Activated T-cell treated with anti-CD3 and anti-CD28 coated beads, Interleukin-2, amount 50 U/mL, for 48 hours (primary cell): ENCODE measurements at regions not wholly inside any gene's neighbourhood (a gene's known extent, or its start where the extent isn't known, plus 50 kb on each side); places are given as distances from the start of the nearest gene placed in this dataset.

ENCODE experiments used
- DNase-seq, 2 experiments: peaks; one replicate each; pipeline ENCODE4 v3.0.0-alpha.2; 2020

- DNase-seq = no peak
These were observed 304.2 kb downstream of the ENC1 start for GRCh38 chr5:74336297-74336696.

DNA sequence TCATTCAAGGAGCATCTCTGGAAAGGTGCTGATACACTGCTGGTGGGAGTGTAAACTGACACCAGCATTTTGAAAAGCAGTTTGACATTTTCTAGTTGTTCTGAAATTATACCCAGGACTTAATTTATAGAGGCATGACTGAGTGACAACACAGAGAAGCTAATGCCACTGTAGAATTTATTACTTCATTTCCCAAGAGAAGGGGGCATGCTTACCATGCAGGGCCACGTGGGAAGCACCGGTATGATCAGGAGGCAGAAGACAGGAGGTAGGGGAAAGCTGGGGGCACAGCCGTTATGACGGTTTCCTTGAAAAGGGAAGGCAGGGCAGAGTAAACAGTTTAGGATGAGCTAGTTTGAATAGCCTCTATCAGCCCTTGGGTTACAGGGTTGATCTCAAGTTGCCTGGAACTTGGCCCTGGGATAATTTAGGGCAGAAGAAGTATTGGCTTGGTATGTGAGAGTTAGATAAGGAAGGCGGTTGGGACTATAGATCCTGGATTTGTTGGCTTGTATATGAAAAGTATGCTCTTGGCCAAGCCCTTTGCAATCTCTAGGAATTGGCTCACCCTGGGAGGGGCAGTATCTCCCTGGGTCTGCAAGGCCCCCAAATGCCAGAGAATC, 305.7 kb downstream of the ENC1 start:
- DNase-seq = no peak

GRCh38 chr5:74334062-74334761, 306.3 kb downstream of the ENC1 start:
- no peak for DNase-seq

DNA sequence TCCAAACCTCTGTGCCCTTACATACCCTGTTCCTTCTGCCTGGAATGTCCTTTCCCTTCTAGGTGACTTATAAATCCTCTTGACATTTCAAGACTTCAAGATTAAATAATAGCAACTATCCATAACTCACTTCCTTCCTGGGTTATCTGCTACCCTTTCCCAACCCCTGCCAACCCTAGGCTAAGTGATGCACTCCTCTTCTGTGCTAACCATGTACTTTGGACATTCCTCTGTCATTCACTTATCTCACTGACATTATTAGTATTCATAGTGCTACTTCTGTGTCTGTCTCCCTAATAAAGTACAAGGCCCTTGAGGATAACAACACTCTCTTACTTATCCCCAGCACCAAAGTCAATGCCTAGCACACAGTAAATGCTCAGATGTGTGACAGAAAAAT, 307.1 kb downstream of the ENC1 start:
- DNase-seq = no peak

- no peak for DNase-seq
These were observed 307.8 kb downstream of the ENC1 start for GRCh38 chr5:74332682-74333081.

DNA sequence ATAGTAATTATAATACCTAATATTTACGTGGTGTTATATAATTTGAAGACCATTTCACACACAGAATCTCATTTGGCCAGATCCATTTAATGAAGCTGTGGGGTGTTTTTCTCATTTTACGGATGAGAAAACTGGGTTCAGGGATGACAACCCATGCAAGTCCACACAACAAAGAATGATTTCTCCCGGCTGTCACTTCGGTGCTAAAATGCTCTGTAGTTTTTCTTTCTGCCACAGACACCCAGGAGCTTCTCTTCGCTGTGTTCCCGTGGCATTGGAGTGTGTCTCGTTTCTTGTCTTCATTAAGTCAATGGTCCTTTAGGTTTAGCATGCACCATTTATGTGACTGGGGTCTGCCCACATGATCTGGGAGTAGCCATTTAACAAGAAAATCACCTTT, 308.5 kb downstream of the ENC1 start:
- no peak for DNase-seq

- DNase-seq = no peak
These were observed 312.3 kb downstream of the ENC1 start for GRCh38 chr5:74328221-74328630.

DNA sequence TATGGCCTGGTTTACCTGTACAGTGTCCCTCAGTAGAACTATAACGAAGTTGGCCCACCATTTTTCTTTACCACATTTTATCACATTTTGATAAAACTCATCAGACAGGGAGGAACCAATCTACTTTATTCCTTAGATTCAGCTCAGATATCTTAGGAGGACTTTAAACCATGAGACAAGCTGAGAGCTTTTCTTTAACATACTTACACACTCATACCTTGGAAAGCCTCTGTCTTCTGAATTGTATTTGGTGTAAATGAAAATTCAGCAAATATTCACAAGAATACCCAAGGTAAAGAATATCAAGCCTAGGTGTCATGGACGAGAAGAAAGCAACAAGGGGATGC, 313.2 kb downstream of the ENC1 start:
- DNase-seq = no peak

DNA sequence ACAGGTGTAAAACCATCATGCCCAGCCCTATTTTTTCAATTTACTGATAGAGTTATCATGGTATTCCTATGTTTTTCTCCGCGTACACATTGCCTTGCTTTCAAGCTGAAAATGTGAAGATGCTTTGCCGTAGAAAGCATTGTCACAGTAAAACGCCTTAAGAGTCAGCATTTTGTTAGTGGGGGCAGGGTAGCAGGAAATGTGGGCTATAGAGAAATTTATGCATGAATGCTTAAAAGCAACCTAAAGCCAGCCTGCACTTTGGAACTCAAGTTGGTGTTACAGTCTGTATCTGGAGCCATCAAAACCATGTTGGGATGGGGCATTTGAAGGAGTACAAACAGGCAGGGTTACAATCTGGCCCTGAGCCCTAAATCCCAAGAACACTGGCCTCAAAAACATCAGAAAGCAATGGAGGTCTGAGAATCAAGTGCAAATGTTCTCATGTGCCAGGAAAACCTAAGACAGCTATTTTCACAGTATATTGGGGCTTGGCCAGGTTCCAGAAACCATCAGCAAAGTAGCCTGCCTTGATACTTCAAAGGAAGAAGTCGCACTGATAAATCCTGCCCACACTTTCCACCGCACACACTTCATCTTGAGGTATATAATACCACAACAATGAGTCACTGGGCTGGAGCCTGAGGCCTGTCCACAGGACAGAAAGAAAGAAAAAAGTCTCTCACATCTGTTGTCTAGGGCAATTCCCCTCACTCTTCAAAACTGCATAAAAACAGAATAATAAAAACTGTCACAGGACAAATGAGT, 313.8 kb downstream of the ENC1 start:
- peak; percentile 74 to 77 for DNase-seq

- DNase-seq = no peak
These were observed 314.7 kb downstream of the ENC1 start for GRCh38 chr5:74325866-74326265.

DNA sequence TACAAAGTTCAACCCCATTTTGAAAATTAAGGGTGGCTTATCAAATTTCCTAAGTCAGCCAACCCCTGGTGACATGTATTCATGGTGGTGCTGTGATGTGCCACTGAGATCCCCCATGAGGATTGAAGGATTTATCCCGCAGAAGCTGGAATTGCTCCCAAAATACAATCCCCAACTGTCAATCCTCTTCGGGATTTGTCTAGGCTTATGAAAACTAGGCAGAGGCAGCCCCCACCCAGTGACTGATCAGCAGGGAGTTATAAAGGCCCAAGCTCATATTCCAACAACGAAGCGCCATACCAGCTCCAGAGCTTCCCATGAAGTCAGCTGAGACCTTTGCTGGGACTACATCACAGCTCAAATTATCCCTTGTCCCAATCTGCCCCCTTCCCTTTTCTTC, 316.0 kb downstream of the ENC1 start:
- no peak for DNase-seq

DNA sequence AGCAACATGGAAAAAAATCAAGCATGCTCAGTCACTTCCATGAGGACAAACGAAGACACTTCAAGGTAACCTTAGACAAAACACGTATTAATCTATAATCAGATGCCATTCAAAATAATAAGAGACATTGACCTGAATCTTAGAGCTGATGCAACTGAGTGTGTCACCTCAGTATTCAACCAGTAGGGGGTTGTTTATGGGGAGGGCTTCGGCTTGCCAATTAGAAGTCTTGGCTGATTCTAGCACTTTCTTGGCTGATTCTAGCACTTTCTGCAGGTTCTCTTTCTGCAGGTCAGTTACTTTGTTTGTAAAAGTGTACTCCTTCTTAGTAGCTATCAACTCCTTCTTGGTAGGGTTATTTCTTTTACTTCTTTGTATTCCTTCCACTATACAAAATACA, 317.6 kb downstream of the ENC1 start:
- DNase-seq = no peak

DNA sequence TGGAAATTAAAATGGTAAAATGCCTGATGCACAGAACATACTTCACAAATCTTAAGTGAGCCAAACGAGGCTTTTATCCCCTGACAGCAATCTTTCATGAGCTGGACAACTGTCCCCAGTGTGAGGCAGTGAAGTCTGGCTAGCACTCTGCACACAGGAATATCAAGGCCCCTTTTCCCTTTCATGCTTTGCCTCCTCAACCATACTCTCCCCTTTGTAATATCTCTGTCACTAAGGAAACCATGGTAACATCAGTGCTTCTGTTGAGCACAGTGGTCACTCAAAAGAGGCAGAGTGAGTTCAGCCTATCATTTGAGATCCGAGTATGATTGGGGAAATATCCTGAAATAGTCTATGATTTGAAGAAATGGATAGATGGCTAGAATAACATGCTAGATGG, 318.3 kb downstream of the ENC1 start:
- DNase-seq = no peak

GRCh38 chr5:74321326-74321725, 319.2 kb downstream of the ENC1 start:
- no peak for DNase-seq

- no peak for DNase-seq
These were observed 320.0 kb downstream of the ENC1 start for GRCh38 chr5:74320526-74320925.

DNA sequence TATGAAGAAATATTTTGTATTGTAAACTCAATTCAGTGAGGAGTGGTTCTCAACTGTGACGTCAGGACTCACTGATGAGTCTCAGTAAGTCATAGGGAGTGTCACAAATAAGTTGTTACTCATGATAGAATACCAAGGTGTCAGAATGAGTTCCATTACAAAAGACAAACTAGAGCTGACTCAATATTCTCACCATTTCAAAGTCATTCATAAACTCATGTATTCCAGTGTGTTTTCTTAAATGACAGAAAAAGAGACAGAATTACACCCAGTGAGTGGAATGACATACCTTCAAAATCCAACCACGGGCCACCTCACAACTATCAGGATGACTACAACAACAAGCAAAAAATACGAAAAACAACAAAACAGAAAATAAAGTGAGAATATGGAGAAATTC, 321.5 kb downstream of the ENC1 start:
- peak; percentile 43 to 51 for DNase-seq

- DNase-seq = peak; percentile 36 to 47
These were observed 324.4 kb downstream of the ENC1 start for GRCh38 chr5:74316064-74316603.

GRCh38 chr5:74314906-74315305, 325.6 kb downstream of the ENC1 start:
- no peak for DNase-seq

DNA sequence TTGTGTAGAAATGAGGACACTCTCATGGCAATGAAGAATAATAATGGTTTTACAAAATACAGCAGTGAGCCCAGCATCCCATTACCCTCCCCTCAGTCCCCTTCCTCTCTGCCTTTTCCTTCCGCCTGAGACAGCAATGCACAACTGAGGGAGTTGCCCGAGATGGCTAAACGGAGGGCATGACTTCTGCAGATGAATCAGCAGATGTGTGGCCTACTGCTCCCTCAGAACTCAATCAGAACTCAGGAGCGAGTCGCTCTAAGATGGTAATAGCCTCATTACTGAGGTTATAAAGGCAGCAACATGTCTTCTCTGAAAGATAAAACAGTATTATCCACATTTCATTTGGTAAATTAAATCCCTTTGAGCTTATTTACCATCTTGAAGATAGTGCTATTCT, 326.6 kb downstream of the ENC1 start:
- no peak for DNase-seq

DNA sequence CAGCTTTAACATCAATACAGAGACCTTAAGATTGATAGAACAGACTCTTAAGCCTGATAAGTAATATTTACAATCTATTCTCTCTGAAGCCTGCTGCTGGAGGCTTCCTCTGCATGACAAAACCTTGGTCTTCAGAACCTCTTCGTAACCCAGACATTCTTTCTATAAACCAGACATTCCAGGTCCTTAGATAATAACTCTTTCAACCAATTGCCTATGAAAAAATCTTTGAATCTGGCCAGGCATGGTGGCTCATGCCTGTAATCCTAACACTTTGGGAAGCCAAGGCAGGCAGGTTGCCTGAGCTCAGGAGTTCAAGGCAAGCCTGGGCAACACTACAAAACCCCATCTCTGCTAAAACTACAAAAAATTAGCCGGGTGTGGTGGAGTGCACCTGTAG, 327.8 kb downstream of the ENC1 start:
- no peak for DNase-seq

GRCh38 chr5:74311961-74312360, 328.6 kb downstream of the ENC1 start:
- DNase-seq = no peak

DNA sequence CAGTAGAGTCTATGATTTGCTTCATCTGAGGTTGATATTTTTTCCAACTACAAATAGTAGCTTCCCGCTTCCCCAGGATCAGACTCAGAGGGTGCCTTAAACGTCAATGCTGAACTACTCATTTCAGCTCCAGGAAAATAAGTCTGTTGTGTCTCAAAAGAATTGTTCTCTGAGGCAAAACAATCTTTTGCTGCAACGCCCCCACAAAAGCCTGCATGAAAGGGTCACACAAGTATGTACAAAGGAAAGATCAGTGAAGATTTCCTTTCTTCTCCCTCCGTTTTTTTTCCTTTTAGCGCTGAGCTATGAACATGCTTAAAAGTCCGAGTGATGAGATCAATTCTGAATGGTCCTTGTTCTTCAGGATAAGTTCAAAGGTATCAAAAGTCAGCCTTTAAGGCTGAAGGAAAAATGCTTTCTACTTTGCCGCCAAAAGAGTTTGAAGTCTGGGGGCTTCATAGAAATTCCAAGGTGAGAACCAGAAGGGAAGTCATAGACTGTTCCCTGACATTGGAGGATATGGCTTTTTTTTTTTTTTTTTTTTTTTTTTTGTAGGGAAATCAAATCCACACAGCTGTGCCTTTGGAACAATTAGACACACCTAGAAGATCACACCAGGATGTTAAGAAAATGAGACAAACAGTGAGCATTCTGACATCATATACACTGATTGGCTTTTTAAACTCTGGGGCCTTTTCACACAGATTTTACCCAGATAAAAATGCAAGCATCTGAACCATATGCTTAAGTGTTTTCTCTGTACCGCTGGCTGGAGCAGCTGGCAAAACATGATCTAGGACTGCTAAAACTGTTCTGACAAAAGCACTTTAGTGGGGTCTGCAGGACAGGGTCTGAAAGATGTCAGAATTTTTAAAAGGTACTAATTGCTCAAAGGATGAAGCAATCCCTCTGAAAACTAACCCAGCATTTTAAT, 329.3 kb downstream of the ENC1 start:
- DNase-seq = no peak

GRCh38 chr5:74310386-74310785, 330.1 kb downstream of the ENC1 start:
- DNase-seq = no peak
